ENCODE measurements at regions not wholly inside any gene's neighbourhood (a gene's known extent, or its start where the extent isn't known, plus 50 kb on each side); places are given as distances from the start of the nearest gene placed in this dataset.

DNA sequence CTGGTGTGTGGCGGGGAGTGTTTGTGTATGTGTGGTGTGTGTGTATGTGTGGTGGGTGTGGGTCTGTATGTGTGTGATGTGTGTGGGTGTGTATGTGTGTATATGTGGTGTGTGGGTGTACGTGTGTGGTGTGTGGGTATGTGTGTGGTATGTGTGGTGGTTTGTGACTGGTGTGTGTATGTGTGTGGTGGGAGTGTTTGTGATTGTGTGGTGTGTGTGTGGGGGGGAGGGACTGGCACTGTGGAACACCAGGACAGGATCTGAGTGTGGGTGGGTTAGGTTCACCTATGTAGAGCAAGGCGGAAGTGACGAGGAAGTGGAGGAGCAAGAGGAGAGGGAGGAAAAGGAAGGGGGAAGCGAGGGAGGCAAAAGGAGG lies 510.8 kb downstream of the SHQ1 start:
- H3K4me1 ChIP-seq: peaks cover 21 to 57% (median 47%) of the 10 kb centered on the region in 4 donors
- WGBS: 83% methylated on average over 5 of the region's 5 CpGs
- H3K27me3 ChIP-seq: no peaks in the 10 kb centered on the region
- no peak for TF ChIP-seq POLR2AphosphoS5 (IDR thresholded peaks at IDR 0.05)
- TF ChIP-seq POLR2A (IDR thresholded peaks at IDR 0.05; ENCODE audit: low read depth): no peak
- TF ChIP-seq, protein P1, sequence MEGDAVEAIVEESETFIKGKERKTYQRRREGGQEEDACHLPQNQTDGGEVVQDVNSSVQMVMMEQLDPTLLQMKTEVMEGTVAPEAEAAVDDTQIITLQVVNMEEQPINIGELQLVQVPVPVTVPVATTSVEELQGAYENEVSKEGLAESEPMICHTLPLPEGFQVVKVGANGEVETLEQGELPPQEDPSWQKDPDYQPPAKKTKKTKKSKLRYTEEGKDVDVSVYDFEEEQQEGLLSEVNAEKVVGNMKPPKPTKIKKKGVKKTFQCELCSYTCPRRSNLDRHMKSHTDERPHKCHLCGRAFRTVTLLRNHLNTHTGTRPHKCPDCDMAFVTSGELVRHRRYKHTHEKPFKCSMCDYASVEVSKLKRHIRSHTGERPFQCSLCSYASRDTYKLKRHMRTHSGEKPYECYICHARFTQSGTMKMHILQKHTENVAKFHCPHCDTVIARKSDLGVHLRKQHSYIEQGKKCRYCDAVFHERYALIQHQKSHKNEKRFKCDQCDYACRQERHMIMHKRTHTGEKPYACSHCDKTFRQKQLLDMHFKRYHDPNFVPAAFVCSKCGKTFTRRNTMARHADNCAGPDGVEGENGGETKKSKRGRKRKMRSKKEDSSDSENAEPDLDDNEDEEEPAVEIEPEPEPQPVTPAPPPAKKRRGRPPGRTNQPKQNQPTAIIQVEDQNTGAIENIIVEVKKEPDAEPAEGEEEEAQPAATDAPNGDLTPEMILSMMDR (IDR thresholded peaks at IDR 0.05): no peak
- TF ChIP-seq EP300 (IDR thresholded peaks at IDR 0.05): no peak
- H3K4me3 ChIP-seq: no peak overlapping the region
- no peaks in the 10 kb centered on the region for H3K9me3 ChIP-seq
- H3K36me3 ChIP-seq: no peaks in the 10 kb centered on the region
- intact Hi-C loops (cut with DNase I): no loop called here
- peak overlapping the region in 1 of 4 donors; percentile 23 for H3K27ac ChIP-seq (replicated peaks in 1 of 4)
- DNase-seq (ENCODE audit: extremely low spot score): no peak

DNA sequence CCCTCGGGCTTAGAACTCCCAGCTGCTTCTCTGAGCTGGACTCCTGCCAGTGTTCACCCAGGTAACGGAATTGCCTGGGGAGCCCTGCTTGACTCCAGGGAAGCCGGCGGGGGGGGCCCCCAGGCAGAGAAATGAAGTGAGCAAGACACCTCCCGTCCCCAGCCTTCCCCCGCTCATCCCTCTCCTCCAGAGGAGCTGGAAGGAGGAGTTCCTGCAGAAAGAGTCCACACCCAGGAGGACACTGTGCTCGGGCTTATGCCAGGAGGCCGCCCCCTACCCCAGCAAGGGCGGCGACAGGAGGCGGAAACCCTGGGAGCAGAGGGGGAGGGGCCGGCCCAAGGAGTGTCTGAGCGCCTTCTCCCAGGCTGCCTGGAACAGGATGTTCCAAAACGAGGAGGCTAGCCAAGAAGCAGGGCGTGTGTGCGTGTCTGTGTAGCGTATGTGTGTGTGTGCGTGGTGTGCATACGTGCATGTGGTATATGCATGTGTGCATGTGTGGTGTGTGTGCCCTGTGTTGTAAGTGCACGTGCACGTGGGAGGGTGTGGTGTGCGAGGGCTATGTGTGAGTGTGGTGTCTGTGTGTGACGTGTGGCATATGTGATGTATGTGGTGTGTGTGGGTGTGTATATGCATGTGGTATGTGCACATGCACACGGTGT lies 511.3 kb downstream of the SHQ1 start:
- no peaks in the 10 kb centered on the region for H3K9me3 ChIP-seq
- H3K36me3 ChIP-seq: no peaks in the 10 kb centered on the region
- no peak for DNase-seq (ENCODE audit: extremely low spot score)
- 21% methylated on average over 18 of the region's 24 CpGs for WGBS
- H3K27ac ChIP-seq (replicated peaks in 1 of 4): peak overlapping the region; percentile 15 to 52 (median 33)
- peaks cover 21 to 54% (median 46%) of the 10 kb centered on the region in 4 donors for H3K4me1 ChIP-seq
- intact Hi-C loops (cut with DNase I): no loop called here
- no peaks in the 10 kb centered on the region for H3K27me3 ChIP-seq
- peak; percentile 89 to 92 for TF ChIP-seq POLR2AphosphoS5 (IDR thresholded peaks at IDR 0.05)
- TF ChIP-seq, protein P1 (IDR thresholded peaks at IDR 0.05): no peak
- no peak for TF ChIP-seq POLR2A (IDR thresholded peaks at IDR 0.05; ENCODE audit: low read depth)
- peak; percentile 79 for TF ChIP-seq EP300 (IDR thresholded peaks at IDR 0.05)
- H3K4me3 ChIP-seq: peak overlapping the region; percentile 29 to 48 (median 39)

- intact Hi-C loops (cut with DNase I): no loop called here
Measured at GRCh38 chr3:72336114-72336651, 512.1 kb downstream of the SHQ1 start.

DNA sequence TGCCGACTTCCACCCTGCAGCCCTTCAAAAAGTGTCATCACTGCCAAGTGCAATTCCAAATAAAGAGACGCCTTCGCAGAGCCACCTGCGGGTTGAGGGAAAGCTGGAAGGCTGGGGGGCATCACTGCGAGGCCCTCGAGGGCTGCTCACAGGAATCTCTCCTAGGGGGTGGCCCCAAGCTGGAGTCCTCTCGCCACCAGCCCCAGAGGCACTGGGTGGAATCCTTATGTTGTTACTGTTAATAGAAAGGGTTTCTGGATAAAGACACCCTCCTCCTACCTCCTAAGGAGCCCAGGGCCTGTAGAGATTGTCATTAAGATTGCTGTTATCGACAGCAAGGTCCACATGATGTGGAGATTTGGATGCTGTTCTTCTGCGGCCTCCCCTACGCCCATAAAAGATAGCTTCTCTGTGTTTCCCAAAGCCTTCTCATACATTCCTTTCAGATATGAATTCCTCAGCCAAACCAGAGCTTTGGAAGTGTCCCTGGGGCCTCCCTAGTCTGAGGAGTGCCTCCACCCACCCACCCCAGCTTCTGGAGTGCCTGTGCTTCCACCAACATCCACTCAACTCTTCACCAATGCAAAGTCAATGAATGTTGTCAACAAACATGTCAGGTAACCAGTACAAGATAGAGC lies 512.7 kb downstream of the SHQ1 start:
- intact Hi-C loops (cut with DNase I): no loop called here
- H3K9me3 ChIP-seq: no peaks in the 10 kb centered on the region
- no peaks in the 10 kb centered on the region for H3K27me3 ChIP-seq
- WGBS: 79% methylated on average over 4 of the region's 10 CpGs
- no peak for DNase-seq (ENCODE audit: extremely low spot score)
- no peak for TF ChIP-seq POLR2A (IDR thresholded peaks at IDR 0.05; ENCODE audit: low read depth)
- TF ChIP-seq POLR2AphosphoS5 (IDR thresholded peaks at IDR 0.05): no peak
- TF ChIP-seq EP300 (IDR thresholded peaks at IDR 0.05): no peak
- TF ChIP-seq, protein P1 (IDR thresholded peaks at IDR 0.05): no peak
- H3K36me3 ChIP-seq: no peaks in the 10 kb centered on the region
- peaks cover 21 to 42% (median 39%) of the 10 kb centered on the region in 4 donors for H3K4me1 ChIP-seq
- no peak overlapping the region for H3K27ac ChIP-seq (replicated peaks in 1 of 4)
- no peak overlapping the region for H3K4me3 ChIP-seq

More at GRCh38 chr3:72336114-72336651, 512.1 kb downstream of the SHQ1 start:
- H3K4me3 ChIP-seq: peak overlapping the region in 3 of 4 donors; percentile 36 to 48 (median 42)
- TF ChIP-seq EP300 (IDR thresholded peaks at IDR 0.05): no peak
- TF ChIP-seq, protein P1 (IDR thresholded peaks at IDR 0.05): no peak
- TF ChIP-seq POLR2A (IDR thresholded peaks at IDR 0.05; ENCODE audit: low read depth): no peak
- no peak for TF ChIP-seq POLR2AphosphoS5 (IDR thresholded peaks at IDR 0.05)
- H3K27ac ChIP-seq (replicated peaks in 1 of 4): peak overlapping the region in 3 of 4 donors; percentile 15 to 52 (median 29)
- H3K4me1 ChIP-seq: peaks cover 21 to 47% (median 44%) of the 10 kb centered on the region in 4 donors
- H3K36me3 ChIP-seq: no peaks in the 10 kb centered on the region
- DNase-seq (ENCODE audit: extremely low spot score): no peak
- H3K27me3 ChIP-seq: no peaks in the 10 kb centered on the region
- no peaks in the 10 kb centered on the region for H3K9me3 ChIP-seq
- WGBS: 96% methylated on average over 6 of the region's 7 CpGs

Data from esophagus muscularis mucosa (tissue), 4 donors.